ENCODE measurements at regions not wholly inside any gene's neighbourhood (a gene's known extent, or its start where the extent isn't known, plus 50 kb on each side); places are given as distances from the start of the nearest gene placed in this dataset.
"Not testable (repeated sequence)": the region's sequence is repeated elsewhere in the genome, so short reads cannot be mapped to it uniquely, and the experiment has no call there.

DNA sequence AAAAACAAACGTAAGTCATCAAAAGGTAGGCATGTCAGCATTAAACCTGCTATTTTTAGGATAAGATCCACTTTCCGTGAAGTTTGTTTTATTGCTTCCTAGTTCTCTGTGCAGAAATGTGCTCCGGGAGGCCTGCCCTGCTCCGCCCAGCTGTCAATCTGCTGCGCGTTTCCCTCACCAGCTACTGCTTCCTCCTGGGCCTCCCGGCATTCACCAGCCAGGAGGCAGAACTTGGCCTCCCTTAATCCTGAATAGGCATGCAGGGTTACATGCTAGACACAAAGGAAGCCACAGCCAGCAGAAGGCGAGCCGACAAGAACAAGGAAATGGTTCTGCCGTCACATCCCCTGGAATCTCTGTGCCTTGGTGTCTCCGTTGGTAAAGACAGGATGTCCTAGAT lies 386.2 kb downstream of the IRS2 start:
- DNase-seq (ENCODE audit: low read depth in 2 of 2) = no peak

DNA sequence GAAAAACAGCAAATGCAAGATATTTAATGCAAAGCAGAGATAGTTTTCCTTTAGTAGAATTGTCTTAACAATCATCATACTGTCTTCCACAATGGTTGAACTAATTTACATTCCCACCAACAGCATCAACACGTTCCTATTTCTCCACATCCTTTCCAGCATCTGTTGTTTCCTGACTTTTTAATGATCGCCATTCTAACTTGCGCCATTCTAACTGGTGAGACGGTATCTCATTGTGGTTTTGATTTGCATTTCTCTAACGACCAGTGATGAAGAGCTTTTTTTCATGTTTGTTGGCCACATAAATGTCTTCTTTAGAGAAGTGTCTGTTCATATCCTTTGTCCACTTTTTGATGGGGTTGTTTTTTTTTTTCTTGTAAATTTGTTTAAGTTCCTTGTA lies 388.3 kb downstream of the IRS2 start:
- not testable (repeated sequence) for DNase-seq (ENCODE audit: low read depth in 2 of 2)

DNA sequence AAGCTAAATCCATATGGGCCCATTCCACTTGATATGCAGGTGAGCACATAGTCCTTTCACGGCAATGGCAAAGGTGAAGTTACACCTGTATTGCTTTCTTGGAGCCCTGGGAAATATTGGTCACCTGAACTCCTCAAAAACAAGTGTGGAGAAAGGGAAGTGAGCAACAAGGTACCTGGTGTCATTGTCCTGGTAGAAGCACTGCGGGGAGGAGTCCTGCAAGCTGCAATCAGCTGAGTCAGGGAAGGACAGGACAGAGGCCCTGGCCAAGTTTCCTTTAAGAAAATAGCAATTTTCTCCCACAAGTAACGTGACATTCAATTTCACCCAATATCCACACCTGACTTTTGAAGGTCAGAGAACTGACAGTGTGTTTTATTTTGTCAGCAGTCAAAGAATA lies 389.1 kb downstream of the IRS2 start:
- no peak for DNase-seq (ENCODE audit: low read depth in 2 of 2)

DNA sequence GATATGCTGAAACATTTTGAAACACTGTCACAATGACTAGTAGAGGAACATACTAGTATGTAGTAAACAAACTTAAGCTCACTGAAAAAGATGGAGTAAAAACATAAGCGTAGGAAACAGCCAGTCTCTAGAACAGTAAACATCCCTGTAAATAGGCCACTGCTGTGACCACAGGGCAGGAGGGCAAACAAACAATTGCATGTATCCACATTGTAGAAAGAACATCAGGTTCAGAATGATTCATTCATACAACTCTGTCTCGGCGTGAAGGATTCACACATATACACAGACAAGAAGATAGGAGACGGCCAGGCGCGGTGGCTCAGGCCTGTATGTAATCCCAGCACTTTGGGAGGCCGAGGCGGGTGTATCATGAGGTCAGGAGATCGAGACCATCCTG lies 390.1 kb downstream of the IRS2 start:
- no peak for DNase-seq (ENCODE audit: low read depth in 2 of 2)

DNA sequence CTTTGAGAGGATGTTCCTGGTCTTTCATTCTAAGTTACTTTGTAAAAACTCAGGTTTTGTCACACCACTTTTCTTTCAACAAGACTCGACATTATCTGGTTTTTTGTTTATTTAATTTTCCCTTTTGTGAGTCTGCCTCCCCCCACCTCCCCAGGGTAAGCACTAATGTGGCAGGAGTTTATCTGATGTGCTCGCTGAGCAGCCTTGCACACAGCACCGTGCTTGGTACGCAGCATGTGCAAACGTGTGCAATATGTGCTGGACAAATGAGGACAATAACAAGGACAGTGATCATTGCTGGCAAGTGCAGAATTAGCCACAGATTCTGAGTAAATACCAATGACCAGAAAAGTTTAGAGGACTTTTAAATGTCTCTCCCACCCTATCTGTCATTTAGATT lies 391.4 kb downstream of the IRS2 start:
- no peak for DNase-seq (ENCODE audit: low read depth in 2 of 2)

DNA sequence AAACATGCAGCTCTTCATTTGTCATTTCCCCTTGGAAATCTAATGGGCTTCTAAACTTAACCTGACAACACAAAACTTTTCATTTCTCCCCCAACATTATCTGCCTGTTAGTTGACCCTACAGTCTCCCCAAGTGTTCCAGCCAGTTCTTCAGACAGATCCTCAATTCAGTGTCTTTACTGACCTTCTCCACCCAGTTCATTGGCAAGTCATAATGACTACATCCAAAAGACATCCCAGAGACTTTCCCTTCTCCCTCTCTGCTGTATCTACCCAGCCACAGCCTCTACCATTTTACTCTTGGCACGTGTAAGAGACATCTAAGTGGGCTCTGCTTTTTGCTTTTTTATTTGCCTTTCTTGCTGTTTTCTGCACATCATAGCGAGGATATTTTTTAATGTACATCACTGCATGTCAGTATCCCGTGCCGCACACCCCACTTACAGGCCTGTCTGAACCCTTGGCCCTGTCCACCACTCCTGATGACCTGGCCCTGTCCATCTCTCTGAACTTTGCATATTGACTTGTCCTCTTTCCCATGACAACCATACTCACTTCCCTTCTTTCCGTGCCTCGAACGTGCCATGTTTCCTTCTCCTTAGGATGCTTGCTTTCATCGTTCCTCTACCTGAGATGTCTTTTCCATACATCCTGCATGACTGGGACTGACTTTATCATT lies 391.9 kb downstream of the IRS2 start:
- no peak for DNase-seq (ENCODE audit: low read depth in 2 of 2)

DNA sequence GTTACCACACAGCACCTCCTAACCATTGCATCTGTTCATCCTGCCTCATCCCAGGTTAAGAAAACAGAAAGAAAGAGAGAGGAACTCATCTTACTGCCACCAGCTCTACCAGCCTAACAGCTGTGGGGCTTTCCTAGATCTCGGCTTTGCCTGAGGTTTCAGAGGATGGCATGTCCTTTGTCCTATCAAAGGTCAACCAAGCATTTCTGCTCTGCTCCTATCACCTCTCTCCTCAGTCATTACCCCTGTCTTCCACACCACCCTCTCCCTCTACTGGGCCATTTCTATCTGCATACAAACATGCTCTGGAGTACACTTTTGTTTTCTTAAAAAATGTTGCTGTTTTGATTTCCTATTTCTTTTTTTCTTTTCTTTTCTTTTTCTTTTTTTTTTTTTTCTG lies 393.3 kb downstream of the IRS2 start:
- no peak for DNase-seq (ENCODE audit: low read depth in 2 of 2)

DNA sequence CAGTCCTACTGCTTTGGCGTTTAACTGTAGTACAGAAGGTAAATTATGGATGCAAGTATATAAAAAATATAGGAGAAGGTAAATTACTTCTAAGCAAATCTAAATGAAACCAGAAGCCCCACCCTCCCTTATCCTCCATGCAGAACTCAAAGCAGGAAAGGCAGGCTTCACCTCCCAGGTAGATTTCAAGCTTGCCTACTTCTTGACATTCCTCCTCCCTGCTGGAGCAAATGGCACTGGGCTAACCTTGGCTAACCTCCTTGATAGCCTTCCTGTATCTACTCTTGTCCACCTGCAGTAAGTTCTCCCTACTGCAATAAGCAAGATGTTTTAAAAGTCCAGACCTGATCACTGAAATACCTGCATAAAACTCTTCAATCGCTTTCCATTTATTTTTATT lies 396.0 kb downstream of the IRS2 start:
- no peak for DNase-seq (ENCODE audit: low read depth in 2 of 2)

DNA sequence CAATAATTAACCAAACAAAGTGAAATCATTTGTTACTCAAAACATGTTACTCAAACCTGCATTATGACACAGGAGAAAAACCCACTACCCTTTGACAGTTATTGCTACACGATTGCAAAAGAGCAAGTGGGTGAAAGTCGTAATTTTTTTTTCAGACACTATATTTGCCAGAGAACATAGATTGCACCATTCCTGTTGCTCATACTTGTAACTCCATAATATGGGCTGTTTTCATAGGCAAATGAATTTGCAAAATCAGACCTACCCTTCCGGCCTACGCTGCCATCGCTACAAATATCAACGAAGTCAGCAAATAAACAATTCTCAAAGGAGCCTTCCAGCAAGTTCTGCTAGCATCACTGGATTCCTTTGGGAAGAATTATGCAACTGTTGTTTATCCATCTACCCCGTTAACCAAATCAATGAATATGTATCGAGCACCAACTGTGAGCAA lies 396.5 kb downstream of the IRS2 start:
- no peak for DNase-seq (ENCODE audit: low read depth in 2 of 2)

DNA sequence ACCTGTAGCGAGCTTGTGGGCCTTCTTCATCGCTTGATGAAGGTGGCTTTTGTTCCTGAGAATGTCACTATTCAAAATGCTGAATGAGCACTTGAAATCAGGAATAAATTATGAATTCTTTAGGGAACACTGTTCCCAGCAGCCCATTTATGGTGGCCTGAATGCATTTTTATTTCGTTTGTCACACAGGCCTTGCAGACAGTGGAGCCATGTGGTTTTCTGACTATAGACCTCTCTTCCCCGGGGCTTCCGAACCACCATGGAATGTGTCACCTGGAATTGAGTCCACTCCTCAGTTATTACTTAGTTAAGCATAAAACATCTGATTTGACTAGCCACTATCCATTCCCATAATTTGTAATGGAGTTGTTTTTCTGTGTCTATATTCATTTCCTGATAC lies 396.9 kb downstream of the IRS2 start:
- no peak for DNase-seq (ENCODE audit: low read depth in 2 of 2)

DNA sequence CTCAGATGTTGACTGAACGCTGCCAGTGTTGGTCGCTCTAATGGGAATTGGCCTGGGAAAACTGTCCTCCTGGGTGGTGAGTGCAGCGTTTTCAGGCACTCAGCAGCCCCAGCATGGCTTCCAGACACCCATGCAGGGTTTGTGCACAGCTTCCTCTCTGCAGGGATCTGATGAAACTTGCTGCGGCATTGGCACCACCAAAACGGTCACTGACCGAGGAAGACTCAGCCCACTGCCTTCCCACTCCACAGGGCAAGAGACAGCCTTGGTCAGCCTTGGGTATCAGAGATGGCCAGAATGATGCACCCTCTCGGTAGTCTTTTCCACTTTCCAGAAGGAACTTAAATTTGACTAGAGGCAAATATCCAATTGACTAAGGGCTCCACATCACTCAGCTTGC lies 398.9 kb downstream of the IRS2 start:
- DNase-seq (ENCODE audit: low read depth in 2 of 2) = no peak

DNA sequence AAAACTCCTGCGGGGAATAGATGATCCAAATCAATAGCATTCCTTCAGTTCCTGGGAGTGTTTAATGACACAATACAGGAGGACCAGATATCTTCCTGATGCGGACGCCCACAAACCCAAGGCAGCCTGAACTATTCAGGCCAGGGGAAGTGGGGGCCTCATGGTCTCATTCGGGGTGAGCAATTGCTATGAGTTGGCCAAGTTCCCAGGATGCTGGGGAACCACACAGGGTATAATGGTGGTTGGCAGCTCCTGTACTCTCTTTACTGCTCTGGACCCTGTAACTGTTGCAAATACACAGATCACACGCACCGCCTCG lies 401.2 kb downstream of the IRS2 start:
- no peak for DNase-seq (ENCODE audit: low read depth in 2 of 2)

DNA sequence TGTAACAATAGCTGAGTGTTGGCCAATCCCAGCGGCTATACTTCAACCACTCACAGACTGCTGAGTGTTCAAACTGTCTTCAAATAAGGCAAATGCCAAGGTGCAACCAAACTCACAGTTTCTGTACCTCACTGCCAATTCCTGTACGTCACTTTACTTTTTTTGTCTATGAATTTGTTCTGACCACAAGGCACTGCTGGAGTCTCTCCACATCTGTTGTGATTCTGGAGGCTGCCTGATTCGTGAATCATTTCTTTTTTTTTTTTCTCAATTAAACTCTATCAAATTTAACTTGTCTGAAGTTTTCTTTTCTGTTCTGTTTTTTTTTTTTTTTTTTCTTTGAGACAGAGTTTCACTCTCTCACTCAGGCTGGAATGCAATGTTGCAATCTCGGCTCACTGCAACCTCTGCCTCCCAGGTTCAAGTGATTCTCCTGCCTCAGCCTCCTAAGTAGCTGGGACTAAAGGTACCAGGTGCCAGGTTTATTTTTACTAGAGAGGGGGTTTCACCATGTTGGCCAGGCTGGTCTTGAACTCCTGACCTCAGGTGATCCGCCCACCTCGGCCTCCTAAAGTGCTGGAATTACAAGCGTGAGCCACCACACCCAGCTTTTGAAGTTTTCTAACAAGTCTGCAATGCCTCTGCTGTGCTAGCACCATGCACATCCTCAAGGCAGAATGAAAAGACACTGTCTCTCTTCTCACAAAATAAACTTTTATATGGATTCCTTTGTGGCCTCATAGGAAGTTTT lies 401.7 kb downstream of the IRS2 start:
- no peak for DNase-seq (ENCODE audit: low read depth in 2 of 2)

DNA sequence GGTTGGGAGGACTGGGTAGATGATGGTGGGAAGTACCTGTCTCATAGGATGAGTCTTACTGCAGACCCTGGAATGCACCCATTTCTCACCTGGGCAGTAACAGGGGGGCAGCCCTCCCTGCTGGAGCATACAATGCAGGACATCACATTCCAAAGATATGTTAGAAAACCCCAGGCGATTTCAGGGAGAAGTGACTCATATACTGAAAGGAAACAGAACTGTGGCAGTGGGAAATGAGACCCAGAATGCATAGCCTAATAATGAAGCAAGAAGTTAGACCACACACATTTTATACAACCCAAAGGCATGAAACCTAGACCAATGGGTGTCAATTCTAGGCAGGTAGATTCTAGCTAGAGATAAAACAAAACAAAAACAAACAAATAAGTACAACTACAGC lies 402.7 kb downstream of the IRS2 start:
- no peak for DNase-seq (ENCODE audit: low read depth in 2 of 2)

DNA sequence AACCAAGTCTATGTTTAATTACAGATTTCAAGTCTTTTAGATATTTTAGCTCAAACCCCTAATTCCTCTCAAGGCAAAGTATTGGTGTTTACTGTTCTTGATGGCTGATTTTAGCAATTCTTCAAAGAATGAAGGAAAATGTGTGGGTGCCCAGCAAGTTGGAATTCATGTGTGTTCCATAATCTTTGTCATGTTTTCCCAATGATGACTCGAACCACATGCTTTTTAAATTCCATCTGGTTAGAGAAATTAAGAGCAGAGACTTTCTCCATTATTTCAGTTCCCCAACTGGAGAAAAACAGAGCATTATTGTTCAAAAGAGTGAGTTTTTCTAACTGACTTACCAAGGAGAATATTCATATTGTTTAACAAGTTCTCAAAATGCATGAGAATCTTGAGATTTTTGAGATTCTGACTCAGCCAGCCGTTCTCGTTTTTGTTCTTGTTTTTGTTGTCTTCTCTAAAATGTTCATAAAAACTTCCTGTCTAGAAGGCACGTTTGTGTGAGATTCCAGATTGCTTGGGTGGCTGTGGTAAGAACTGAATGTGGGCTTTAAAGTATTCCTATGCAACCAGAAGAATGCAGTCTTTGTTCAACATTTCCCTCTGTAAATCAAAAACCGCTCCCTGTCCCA lies 404.7 kb downstream of the IRS2 start:
- DNase-seq (ENCODE audit: low read depth in 2 of 2) = no peak

DNA sequence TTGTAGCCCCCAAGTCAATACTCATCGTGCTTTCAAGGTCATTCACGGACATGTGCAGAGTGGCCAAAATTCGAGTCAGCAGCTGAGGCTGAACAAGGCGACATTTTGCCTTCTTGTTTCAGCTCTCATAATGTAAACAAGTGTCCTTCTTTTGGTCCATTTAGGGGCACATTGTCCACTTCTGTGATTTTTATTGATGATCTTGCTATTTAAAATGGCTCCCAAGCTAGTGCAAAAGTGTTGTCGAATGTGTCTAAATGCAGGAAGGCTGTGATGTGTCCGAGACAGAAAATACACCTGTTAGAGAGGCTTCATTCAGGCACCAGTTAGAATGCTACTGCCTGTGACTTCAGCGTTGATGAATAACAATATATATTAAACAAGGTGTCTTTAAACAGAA lies 405.9 kb downstream of the IRS2 start:
- no peak for DNase-seq (ENCODE audit: low read depth in 2 of 2)

DNA sequence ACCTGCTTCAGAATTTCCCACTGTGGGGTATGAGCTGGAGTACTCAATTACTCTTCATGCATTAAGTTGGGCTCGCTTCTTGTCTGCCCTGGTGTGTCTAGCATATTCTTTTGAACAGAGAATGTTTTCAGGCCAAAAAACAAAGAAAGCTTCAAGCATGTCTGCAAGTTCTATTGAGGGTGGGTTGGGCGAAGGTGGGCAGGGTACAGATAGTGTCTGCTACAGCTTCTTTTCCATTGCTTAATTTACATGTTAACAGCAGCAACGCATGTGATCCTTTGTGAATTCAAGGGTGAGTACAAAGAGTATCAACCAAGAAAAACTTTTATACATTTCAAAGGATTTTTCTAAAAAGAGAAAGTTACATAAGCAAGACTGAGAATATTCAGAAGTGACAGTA lies 406.5 kb downstream of the IRS2 start:
- DNase-seq (ENCODE audit: low read depth in 2 of 2) = no peak

DNA sequence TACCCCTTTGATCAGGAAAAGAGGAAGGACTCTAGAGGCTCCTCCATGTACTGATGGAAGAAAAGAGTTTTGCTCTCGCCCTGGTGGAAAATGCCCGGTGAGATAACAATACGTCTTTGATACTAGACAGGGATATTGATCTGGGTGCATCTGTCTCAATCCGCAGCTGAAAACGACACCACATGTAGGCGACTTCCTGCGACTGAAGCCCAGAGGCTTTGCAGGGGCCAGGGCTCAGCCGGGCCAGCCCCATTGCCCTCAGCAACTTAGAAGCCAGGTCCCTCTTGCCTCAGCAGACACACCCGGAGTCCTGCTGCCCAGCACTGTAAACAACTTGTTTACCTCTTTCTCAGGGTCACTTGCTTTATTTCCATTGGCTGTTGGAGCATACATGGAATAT lies 409.4 kb downstream of the IRS2 start:
- no peak for DNase-seq (ENCODE audit: low read depth in 2 of 2)

DNA sequence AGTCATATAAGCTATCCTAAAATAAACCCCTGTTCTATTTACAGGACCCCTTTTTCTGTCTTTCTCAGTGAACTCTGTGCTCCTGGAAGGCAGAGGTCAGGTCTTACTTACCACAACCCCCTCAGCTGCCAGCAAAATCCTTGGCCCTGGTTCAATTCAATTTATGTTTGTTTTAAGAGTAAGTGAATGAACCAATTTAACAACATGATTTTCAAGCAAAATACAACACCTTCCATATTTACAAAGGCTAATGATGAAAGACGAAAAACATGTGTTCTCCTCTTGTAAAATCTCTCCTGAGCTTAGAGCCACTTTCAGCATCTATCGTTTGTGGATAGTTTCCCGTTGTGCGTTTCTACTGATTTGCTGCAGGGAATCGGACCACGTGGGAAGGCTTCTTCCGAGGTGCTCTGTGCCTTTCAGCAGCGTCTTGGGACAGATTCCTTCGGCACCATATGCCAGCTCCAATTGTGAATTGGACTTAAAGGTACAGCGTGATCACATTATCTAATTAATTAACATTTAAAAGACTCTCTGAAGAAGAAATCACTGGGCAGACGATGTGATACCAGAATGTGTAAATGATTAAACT lies 411.7 kb downstream of the IRS2 start:
- no peak for DNase-seq (ENCODE audit: low read depth in 2 of 2)

DNA sequence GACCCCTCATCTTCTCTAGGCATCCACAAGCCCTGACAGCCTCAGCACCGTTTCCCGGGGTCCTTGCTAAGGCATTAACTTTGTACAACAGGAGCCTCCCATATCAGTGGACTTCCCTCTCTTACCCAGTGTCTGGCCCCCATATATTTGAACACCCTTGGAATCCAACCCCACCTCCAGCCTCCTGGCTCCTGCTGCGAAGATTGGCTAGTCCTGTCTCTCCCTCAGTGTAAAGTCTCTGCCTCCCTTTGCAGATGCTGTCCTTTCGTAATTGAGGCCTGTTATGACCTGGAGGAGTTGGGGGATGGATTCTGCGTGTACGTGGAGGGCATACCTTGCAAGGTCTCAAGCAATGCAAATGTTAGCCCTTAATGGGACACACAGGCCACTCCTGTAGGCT lies 413.7 kb downstream of the IRS2 start:
- DNase-seq (ENCODE audit: low read depth in 2 of 2) = no peak

DNA sequence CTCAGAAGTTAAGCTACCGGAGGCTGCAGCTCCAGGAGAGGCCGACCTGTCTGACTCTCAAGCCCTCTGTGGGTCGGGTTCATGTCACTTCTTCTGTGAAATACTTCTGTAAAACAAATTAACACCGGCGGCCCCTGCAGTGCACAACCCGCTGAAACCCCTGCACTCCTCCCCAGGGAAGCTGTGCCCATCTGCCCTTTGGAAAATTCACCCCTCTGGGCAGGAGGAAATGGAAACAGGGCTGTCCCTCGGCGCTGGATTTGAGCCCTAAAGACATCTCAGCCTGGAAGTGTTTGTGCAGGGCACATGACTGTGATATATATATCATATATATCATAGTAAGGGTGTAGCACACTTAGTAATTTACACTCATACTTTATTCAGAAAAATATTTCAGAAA lies 415.3 kb downstream of the IRS2 start:
- DNase-seq (ENCODE audit: low read depth in 2 of 2) = no peak

DNA sequence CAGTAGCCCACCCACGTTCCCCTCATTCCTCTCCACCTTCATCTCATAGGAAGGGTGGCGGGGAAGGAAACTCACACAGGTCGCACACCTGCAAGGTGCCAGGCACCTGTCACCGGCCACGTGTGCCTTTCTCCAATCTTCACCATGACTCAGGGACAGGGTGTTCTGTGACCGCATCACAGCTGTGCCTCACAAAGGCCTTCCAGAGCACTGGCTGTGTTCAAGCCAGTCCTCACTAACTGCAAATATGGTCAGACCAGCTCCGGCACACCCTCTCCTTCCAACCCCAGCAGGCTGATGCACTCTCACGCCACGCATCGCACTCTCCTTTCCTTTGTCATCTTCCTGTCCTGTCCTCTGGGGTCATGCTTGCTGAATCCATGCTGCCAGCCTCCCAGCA lies 415.9 kb downstream of the IRS2 start:
- no peak for DNase-seq (ENCODE audit: low read depth in 2 of 2)

All from activated CD4-positive, alpha-beta T cell treated with anti-CD3 and anti-CD28 coated beads for 24 hours (primary cell).